Activated CD8-positive, alpha-beta memory T cell treated with anti-CD3 and anti-CD28 coated beads for 1 hour (primary cell): ENCODE measurements at regions not wholly inside any gene's neighbourhood (a gene's known extent, or its start where the extent isn't known, plus 50 kb on each side); places are given as distances from the start of the nearest gene placed in this dataset.
"Not testable (repeated sequence)": the region's sequence is repeated elsewhere in the genome, so short reads cannot be mapped to it uniquely, and the experiment has no call there.

ENCODE experiments used
- DNase-seq, 2 donors: peaks; one replicate each; pipeline ENCODE4 v3.0.0-alpha.2; 2020; ENCODE audit warnings: low read depth in 1 of 2; ENCODE audit errors: extremely low read depth in 1 of 2

DNA sequence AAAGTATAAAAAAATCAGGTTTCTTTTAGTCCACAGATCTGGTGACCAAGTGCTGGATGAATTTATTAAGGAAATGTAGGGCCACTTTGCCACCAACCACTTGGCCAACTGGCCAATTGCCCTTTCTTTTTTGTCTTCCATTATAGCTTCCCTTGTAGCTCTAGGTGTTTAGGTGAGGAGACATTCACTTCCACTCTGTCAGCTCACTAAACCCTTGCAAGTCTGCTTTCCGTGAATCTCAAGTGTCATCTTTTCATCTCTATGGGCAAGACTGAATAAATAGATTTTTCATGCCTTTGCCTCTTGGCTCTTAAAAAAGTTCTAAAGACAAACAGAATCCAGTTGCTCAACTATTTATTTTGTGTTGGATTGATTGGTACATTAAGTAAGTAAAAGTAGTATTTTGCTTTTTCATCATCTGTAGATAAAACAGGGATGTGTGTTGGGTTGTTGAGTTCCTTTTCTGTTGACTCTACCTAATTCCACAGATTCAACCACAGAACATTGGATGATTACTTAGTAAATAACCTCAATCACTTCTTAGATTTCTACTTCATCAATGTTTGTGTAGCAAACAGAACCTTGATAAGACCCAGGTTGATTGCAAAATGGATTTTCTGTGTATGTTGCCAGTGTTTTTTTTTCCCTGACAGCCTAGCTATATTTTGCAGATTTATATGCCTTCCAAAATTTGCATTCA, 68.1 kb upstream of the GRXCR1 start:
- DNase-seq: no peak

DNA sequence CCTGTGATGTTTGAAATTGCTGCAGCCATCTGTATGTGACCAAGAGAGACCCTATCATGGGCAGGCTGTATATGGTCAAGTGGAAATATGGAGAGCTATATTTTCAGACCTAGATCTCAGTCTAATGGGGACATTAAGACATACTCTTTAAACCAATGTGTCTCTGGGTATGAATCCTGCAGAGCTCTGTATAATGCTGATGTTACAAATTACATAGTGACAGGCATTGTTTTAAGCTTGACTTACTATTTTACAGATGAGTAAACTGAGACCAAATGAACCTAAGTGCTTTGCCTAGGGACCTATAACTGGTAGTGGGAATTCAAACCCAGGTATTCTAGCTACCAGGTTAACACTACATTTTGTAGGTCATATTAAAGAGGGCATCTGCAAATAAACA, 71.3 kb upstream of the GRXCR1 start:
- DNase-seq: no peak

DNA sequence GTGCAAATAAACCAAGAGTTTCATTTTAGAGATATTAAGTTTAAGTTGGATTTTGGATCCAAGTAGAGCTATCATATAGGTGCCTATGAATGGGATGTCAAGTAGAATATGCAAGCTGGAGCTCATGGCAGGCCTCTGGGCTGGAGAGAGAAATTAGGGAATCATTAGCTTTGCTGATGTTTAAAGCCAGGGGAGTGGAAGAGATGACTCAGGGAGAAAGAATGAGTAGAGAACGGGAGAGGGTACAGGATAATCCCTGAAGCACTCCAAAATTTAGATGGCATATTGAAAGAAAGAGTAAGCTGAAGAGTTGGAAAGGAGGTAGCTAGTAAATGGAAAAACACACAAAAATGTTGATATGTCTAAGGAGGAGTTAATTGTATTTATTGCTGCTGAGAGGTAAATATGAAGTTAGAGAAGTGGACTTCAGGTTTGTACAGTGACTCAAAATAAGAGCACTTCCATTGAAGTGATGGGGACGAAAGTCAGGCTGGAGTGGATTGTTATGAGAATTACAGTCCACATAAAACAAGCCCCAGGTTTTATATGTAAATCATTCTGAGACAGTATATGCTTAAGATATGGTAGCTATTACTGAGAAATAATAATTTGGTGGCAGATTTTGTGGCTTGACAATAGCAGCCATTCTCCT, 72.5 kb upstream of the GRXCR1 start:
- DNase-seq: no peak

DNA sequence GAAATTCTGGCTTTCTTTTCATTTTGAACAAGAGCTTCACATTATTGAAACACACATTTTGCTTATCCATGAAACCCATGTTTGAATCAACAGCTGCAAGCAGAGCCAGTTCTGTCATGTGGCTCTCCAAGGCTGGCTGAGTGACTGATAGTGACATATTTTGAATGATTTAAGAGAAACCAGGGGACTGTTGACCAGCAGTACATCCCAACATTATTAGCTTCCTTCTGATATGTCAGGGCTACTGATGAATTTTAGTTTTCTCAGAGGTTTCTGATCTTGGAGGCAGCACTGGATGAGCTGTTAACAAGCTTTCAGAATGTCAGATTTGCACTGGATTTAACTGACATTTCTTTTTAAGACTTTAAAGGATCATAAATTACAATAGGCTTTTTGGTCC, 74.6 kb upstream of the GRXCR1 start:
- DNase-seq: no peak

DNA sequence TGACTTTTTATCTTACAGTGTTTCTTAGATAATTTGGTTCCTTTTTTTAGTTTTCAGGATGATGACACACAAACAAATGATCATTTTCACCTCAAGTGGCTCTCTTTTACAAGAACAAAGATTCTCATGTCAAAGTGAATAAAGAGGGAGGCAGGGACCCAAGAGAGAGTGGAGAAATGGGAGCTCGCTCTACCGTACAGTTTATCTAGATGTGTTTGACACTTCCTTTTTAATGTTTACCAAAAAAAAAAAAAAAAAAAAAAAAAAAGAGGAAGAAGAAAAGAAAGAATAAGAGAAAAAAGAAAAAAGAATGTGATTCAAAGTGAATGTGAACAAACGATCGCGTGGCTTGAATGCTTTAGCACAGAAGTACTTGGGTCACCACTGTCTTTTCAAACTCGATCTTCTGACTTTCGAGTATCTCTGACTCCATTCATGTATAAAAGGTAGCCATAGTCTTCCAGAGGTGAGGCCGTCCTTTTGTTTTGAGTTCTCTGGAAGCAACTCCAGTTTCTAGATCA, 75.6 kb upstream of the GRXCR1 start:
- no peak for DNase-seq

DNA sequence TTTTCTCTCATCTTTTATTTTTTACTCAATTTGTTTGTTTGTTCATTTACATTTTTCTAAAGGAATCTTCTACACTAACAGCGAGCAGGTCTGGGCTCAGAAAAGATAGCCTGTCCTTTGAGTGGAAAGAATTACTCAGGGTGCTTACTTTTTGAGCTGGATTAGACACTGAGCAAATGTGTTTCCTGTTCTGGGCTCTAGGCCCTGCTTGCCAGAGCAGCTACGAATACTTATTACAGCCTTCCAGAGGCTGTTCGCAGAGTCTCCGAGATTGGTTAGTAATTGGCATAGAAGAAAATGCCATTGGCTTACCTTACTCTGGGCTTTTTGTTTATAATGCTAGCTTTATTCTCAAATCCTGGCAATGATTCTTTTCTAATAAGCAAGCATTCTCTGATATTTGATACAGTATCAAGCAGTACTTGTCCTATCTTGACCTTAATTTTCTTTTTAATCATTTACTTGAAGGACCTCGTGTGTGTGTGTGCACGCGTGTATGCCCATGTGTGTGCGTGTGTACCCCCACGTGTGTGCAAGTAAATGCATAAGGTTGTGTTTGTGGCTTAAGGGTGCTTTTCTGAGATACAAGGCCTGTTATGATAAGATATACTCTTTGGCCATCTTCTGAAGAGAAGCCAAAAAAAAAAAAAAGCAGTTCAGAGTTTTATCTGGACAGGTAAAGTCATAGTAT, 76.2 kb upstream of the GRXCR1 start:
- DNase-seq: no peak

DNA sequence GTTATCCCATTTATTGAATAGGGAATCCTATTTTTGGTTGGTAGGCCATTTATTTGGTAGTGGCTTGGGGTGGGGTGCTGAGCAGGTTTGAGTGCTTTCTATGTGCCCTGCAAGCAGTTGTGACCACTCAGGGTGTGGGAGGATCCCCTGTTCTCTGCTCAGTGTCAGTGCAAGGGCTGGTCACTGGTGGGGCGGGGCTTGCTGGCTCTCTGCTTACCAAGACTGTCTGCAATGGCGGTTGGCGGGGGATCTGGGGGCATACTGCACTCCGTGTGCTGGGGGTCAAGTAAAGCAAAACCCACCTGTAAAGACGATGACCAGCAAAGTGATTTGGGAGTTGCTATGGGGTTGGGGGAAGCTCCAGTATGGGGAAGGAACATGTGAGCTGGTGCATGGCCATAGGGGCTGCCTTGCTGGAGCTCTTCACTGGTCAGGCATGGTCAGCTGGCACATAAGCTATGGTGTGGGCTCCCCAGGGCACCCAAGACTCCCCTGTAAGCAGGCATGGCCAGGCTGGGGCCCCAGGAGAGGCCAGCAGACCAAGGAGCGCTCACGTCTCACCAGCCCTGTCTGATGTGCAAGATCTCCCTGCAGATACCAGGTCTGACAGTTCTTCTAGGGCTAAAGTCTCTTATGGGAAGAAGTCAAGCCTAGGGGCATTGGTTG, 83.0 kb upstream of the GRXCR1 start:
- DNase-seq: no peak

DNA sequence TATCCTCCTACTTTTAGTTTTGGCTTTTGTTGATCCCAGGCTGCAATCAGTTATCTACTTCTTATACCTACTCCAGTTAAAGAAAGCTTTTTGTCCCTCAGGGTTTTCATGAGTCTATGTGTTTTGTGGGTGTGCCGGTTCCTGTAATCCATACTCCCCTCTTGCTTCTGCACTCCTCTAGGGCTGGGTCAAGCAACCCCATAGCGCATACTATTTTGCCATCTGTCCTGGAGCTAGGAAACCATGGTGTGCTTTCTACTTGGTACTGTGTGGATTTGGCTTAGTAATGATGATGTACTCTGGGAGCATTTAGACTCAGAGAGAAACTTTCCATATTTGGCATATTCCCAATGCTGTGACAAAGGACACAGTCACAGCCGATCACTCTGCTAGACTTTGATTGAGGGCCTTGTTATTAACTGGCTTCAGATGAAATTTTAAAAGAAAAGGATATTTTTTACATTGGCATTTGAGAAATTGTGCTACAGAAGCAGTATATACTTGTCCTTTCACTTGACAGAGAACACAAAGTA, 86.1 kb upstream of the GRXCR1 start:
- DNase-seq: no peak

DNA sequence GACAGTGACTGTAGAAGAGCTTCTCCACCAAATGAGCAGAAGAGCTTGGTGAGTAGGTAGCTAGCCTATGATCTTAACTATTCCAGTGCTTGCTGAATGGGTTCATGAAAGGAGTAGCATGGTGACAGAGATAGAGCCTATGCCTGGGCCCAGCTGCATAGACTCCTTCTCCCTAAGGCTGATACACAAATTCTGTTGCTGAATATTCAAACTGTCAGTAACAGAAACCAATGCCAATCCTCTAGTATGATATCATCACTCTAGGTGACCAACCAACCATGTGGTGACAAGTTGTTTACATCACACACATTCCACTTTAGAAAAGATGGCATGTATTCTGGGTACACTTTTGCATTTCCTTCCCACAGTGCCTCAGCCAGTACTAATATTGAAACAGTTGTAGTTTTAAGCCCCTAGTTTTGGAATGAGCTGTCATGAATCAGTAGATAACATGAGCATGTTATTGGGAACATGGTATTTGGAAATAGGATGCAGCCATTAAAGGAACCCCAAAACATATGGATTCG, 103.4 kb upstream of the GRXCR1 start:
- DNase-seq: no peak

DNA sequence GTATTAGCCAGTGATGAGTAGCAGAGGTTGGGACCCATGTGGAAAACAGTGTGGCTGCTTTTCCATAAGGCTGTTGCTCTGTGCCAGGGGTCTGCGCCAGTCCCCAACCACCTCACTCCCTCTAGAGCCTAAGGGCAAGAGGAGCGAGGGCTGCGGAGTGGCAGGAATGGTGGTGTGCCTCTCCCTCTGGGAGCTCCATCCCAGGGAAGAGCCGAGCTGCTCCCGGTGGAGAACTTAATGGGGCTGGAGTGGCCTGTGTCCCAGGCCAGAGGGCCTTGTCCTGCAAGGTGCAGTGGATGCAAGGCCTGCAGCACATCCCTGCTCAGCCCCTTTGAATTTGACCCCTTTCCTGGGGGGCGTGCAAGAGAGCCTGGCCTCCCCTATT, 105.4 kb upstream of the GRXCR1 start:
- DNase-seq: no peak

DNA sequence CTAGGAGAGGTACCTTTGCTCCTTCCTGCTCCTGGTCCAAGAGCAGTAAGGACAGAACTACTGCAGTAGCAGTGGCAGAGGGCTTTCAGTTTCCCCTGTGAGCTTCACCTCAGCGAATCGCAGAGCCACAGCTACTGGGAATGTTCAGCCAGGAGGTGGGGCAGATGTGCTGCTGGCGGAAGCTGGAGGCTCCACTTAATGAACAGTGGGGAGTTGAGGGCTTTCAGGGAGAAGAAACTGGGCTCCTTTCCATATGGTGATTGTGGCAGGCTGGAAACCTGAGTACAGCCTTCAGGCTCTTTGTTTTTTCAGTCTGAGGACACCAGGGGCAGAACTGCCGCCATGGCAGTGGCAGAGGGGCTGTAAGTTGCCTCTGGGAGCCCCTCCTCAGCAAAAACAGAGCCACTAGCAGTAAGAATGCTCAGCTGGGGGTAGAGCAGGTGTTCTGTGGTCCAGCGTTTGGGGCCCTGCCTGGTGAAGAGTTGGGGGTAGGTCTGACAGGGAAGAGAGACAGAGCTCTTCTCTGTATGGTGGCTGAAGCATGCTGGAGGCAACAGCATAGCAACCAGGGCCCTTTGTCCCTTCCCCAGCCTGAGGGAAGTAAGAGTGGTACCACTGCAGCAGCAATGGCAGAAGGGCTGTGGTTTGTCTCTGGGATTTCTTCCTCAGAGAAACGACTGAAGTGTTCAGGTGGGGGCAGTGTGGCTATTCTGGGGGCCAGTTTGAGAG, 106.0 kb upstream of the GRXCR1 start:
- DNase-seq: no peak

DNA sequence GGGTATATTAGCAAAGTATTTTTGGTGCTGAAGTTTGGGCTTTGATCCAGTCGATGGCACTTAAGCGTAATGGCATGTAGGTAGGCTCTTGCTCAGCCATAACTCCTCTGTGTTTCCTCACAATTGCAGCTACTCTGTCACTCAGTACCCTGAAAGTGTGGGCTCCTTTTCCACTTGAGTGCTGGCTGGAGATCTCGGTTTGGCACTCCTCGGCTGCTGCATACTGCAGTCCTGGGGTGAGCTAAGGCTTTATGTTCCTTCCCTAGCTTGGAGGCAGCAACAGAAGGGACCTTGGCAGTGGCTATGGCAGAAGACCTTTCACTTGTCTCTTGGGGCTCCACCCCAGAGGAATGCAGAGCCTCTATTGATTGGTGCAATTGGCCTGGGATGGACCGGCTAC, 106.7 kb upstream of the GRXCR1 start:
- DNase-seq: no peak

DNA sequence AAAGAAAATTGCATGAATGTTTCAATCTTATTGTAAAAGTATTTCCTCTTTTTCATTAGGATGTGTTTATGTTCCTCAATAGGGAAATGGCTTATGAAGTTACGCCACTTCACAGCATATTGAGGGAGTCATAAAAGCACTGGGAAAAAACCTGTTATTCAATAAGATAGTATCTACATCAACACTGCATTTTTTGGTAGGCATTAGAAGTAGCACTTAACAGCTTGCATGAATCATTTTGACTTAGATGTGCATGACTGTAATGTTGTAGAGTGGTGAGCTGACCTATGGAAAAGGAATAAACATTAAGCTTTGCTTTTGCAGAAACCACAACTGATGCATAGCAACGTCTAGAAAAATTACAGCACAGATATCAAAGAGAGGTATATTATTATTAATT, 111.2 kb upstream of the GRXCR1 start:
- DNase-seq: no peak

DNA sequence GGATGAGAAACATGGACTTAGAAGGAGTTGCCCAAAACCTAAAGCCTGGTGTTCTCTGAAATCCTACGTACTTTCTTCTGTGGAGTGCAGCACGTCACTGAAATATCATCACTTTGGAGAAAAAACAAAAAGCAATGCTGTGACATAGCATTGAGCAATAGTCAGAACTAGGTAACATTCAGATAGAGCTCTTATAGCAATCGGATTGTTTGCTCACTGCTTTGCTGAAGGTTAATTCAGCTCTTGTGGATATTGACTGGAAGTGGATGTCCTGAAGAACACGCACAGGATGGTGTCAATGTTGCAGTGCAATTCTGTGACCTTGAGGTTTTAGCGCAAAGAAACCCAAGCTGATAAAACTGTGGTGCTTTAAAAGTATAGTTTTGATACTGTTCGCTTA, 114.2 kb upstream of the GRXCR1 start:
- no peak for DNase-seq

DNA sequence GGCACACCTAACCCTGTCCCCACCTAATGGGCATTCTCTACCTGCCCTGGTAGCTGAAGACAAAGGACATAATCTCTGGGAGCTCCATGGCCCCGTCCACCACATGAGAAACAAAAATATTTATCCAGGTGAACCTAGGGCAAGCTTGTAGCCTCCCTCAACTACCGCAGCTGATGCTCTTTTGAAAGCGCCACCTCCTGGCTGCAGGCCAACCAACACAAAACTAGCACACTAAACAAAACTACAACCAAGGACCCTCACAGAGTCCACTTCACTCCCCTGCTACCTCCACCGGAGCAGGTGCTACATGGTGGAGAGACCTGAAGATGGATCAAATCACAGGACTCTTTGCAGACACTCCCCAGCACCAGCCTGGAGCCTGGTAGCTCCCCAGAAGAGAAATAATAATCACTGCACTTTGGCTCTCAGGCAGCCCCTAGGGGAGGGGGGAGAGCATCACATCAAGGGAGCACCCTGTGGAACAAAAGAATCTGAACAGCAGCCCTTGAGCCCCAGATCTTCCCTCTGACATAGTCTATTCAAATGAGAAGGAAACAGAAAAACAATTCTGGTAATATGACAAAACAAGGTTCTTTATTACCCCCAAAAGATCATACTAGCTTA, 111.3 kb upstream of the ATP8A1 start:
- DNase-seq: no peak

DNA sequence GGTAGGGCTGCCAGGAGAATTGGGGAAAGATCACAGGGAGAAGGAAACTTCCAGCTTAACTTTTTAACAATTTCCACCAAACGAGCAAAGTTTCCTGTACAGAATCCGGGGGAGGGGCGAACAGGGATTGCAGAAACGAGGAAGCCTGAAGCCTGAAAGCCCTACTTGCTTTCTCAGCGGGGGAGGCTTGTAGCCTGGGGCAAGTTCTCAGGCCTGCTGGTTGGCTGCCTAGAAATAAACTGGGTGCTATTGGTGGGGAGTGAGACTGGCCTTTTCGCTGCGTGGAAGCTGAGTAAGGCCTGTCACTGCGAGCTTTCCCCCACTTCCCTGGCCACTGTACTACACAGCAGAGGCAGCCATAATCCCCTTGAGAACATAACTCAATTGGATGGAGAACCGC, 110.8 kb upstream of the ATP8A1 start:
- DNase-seq: no peak

DNA sequence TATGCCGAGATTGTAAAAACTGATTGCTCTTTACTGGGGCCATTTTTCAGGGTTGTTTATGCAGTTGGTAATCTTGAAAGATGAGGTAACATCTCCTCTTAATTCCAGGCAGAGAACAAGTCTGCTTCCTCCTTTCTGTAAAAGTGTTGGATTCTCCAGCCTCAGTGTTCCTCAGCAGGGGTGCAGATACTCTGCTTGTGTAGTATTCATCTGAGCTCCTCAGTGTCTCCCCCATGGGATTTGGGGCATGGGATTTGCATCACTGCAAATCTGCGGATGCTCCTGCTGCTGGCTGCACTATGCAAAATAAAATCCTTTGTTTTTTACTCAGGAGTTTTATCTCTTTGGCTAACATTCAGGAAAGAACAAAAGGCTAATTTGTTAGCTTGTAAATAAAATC, 104.9 kb upstream of the ATP8A1 start:
- no peak for DNase-seq

DNA sequence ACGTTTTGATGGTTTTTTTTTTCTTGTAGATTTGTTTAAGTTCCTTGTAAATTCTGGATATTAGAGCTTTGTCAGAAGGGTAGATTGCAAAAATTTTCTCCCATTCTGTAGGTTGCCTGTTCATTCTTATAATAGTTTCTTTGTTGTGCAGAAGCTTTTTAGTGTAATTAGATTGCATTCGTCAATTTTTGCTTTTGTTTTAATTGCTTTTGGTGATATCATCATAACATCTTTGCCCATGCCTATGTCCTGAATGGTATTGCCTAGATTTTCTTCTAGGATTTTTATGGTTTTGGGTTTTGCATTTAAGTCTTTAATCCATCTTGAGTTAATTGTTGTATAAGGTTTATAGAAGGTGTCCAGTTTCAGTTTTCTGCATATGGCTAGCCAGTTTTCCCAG, 98.1 kb upstream of the ATP8A1 start:
- not testable (repeated sequence) for DNase-seq

DNA sequence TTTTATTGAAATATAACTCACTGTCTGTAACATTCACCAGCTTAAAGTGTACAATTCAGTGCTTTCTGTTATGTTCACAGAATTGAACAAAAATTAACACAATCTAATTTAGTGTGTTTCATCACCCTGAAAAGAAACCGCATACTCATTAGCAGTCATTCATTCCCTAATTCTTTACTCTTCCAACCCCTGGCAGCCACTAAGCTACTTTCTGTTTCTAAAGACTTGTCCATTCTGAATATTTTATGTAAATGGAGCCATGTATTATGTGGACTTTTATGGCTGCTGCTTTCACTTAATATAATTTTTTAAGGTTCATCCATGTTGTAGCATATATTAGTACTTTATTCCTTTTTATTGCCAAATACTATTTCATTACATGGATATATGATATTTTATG, 94.7 kb upstream of the ATP8A1 start:
- DNase-seq: no peak

DNA sequence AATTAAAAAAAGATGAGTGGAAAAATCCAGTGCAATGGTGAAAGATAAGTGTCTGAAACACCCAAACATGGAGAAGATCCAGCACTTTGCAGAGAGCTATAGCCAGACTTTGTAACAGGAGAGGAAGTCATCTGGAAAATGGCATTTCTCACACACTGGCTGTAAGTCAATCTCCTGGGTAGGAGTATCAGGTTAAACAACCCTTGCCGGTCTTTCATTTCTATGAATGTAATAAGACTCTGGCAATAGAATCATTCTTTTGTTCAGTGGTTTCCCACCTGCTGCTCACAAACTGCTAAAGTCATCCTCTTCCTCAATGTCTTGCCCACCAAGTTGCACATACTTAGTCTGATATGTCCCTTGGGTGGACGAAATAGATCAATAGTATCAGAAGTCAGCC, 94.0 kb upstream of the ATP8A1 start:
- no peak for DNase-seq
